RPMI8226 (cell line): ENCODE measurements at regions not wholly inside any gene's neighbourhood (a gene's known extent, or its start where the extent isn't known, plus 50 kb on each side); places are given as distances from the start of the nearest gene placed in this dataset.
"Not testable (repeated sequence)": the region's sequence is repeated elsewhere in the genome, so short reads cannot be mapped to it uniquely, and the experiment has no call there.

Experiments used
- DNase-seq: peaks from one replicate; pipeline ENCODE4 v3.0.0-alpha.2; 2015

DNA sequence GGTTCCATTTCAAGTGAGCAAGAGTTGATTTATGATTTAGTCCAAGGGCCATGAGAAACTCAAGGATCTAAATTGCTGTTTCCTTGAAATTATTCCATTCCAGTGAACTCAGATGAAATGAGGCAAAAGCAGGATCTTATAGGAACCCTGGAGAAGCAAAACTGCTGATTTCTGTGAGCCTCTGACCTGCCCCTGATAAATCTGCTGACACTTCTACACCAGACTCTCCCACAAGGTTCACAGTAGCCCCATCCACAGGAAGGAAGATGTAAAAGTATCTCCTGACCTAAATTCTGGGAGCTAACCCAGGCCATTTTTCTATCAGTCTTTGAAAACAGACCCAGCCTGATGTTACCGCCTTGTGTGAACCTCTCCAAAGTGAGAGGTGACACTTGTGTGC, 987.6 kb upstream of the AUTS2 start:
- DNase-seq, result peak; percentile 34

DNA sequence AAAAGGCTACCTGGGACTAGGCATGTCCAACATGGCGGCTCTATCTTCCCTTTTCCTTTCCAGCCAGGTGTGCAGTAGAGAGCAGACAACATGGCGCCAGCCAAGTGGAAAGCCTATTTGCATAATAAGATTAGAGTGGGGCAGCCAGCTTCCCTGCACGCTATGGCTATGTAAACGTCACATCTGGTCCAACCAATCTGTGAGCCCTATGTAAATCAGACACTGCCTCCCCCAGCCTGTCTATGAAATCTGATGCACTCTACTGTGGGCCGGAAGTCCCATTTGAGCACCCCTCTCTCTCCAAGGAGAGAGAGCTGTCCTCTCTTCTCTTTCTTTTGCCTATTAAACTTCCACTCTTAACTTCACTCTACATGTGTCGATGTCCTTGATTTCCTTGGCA, 984.9 kb upstream of the AUTS2 start:
- DNase-seq, result peak; percentile 61

DNA sequence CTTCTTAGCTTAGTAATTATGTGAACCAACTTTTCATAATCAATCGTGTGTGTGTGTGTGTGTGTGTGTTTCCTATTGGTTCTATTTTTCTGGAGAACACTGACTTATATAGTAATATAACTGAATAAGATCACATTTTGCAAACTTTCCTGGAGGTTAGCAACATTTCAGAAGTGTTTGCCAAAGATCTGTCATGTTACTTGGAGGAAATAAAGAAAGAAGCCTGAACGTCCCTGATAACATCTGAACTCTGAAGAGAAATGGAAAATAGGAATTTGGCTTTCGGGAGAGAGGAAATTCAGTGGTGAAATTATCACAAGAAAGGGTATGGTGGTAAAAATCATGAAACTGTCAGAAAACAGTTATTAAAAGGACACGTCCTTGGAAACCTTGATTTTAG, 984.4 kb upstream of the AUTS2 start:
- DNase-seq, result no peak

DNA sequence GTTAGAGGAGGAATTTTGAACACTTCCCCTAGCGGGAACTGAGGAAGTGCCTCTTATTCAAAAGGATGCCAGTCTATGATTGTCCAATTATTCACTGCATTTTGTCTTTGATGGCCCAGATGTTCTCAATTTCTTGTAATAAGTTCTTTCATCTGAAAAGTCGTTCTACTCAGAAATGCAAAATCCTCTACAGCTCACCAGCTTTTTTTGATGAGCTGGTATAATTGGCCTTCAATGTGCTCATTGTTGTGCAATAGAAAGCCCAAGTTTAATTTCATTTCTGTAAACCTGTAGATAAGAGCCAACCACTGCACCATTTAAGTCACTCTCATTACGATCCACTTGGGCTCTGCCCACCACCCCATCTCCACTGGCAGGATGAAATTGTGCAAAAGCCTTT, 978.7 kb upstream of the AUTS2 start:
- peak; percentile 14 for DNase-seq

DNA sequence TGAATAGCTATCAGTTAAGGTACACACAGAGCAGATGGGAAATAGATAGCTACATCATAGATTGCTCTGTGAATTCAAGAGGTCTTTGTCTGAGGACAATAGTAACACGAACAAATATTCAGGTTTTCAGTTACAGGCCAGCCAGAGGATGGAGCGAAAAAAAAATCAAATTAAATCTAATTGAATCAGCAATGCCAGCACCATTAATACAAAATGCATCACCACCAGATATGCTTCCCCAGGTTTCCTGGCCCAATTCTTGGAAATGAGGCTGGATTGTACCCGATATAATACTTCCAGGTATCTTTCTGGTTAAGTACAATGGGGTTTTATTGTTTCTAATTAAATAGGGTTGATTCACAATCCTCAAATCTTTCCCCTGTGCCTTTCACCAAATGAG, 975.8 kb upstream of the AUTS2 start:
- DNase-seq, result no peak

DNA sequence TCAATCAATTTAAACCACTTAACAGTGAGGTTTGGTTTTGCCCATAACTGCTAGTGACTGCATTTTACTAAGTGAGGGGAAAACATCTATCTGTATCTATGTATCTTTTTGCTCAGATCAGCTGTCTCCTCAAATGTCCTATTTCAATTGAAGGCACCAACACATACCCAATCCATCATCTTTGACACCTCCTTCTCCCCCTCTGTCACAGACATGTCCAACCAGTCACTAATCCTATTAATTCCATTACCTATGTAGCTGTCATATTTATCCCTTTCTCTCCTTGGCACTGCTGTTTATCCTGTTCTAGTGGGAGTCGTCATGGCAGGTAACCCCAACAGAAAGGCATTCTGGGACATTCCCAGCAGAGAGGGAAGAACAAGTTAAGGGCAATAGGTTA, 975.2 kb upstream of the AUTS2 start:
- DNase-seq, result no peak

DNA sequence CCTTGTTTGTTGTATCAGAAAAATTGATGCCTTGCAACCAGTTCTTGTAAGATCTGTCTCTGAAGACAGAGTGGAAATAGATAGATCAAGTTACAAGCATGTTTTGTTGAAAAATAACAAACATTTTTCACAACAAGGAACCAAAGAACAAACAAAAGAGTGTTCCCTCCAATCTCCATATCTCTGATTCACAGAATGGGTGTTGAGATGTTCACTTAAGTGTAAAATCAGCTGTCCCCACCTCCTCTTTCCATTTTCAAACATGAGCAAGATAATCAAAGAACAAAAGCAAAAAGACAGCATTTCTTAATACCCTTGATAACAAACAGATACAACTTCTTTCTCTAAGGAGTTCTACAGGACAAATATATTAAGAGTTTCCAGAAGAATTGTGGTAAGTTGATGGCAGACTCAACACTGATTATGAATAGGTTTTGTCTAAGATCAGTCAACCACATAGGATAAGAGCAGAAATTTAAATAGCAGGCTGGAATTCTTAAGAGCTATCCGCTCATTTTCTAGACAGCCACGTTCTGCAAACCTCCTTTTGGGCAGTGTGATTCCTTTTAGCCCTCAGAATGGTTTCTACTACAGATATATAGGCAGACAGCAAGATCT, 970.9 kb upstream of the AUTS2 start:
- no peak for DNase-seq

DNA sequence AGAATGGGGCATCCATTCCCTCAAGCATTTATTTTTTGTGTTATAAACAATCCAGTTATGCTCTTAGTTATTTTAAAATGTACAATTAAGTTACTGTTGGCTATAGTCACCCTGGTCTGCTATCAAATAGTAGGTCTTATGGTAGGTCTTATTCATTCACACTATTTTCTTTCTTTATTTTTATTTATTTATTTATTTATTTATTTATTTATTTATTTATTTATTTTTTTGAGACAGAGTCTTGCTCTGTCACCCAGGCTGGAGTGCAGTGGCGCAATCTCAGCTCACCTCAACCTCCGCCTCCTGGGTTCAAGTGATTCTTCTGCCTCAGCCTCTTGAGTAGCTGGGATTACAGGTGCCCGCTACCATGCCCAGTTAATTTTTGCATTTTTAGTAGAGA, 967.4 kb upstream of the AUTS2 start:
- not testable (repeated sequence) for DNase-seq

DNA sequence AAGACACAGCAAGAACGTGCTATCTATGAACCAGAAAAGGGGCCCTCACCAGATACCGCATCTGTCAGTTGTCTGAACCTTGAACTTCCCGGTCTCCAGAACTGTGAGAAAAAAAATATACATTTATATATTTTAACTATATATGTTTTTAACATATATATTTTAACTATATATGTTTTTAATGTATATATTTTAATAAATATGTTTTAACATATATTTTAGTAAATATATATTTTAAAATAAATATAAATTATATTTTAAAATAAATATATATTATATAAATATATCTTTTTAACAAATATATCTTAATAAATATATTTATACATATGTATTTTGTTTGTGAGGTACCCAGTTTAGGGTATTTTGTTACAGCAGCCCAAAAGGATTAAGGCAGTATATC, 958.2 kb upstream of the AUTS2 start:
- DNase-seq, result no peak

DNA sequence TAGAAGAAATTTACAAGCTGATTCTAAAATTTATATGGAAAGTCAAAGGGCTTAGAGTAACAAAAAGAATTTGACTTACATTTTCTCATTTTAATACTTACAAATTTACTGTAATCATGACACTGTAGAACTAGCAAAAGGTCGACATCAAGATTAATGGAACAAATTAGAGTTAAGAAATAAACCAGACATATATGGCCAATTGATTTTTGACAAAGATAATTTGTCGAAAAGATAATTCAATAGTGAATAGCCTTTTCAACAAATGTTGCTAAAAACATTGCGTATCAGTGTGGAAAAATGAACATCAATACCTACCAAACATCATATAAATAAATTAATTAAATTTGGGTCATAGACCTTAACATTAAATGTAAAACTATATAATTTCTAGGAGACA, 955.5 kb upstream of the AUTS2 start:
- no peak for DNase-seq

DNA sequence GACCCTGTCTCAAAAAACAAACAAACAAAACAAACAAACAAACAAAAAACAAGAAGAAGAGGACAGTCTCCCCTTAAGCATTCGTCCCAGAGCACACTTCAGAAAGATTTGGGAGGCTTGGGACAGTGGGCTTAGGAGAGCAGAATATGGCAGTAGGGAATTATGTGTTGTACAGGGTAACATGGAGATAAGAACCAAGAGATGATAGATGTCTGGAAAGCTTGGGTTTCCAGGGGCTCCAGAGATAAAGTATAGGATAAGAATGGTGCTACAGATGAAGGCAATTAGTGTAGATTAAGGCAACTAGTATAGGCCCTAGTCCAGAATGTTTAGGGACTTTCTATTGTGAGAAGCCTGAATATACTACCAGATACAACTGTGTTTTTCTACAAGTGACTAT, 934.9 kb upstream of the AUTS2 start:
- DNase-seq, result no peak

DNA sequence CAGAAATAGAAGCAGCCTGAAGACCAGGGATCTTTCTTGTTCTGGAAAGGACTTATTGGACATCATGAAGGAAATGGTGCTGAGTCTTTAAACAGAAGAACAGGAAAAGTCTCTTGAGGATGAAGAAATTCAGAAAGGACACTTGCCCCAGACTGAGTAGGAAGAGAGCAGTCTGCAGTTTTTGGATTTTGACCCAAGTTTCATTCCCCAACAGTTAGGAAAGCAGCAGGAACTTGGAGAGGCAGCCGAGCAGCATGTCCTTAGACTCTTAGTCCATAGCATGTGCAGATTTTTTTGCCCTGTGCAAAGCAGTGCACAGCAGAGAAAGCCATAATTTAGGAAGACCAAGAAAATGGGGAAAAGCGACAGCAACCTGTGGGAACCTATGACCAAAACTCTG, 927.2 kb upstream of the AUTS2 start:
- no peak for DNase-seq

DNA sequence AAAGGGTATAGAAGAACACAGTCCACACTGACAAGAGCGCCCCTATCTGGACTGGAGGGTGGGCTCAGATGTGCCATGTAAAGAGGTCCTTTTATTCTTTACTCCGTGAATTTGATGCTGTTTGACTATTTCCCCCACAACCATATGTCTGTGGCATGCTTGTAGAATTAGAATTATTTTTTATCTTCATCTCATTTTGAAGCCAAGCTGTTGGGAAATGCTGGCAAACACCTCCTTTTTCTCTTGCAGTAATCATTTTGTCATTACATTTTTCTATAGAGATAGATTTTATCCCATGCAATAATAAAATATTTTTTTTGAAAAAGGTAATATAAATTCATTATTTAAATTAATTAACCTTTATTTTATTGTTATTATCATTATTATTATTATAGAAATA, 926.6 kb upstream of the AUTS2 start:
- DNase-seq, result no peak

DNA sequence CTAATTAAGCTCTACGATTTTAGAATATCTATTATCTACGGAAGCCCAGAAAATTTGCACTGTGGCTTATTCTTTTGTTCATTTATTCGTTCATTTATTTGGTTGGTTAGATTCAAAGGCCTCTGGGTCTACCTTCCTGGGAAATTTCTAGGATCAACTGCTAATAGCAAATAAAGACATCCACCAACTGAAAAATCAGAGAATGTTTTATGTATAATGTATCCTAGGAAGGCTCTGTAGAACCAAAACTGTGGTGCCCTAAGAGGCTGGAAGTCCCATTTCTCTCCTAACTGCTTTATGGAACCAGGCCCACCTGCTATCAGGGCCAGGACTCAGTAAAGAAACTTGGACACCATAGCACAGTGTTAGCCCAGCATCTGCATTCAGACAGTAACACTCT, 923.4 kb upstream of the AUTS2 start:
- DNase-seq, result no peak

DNA sequence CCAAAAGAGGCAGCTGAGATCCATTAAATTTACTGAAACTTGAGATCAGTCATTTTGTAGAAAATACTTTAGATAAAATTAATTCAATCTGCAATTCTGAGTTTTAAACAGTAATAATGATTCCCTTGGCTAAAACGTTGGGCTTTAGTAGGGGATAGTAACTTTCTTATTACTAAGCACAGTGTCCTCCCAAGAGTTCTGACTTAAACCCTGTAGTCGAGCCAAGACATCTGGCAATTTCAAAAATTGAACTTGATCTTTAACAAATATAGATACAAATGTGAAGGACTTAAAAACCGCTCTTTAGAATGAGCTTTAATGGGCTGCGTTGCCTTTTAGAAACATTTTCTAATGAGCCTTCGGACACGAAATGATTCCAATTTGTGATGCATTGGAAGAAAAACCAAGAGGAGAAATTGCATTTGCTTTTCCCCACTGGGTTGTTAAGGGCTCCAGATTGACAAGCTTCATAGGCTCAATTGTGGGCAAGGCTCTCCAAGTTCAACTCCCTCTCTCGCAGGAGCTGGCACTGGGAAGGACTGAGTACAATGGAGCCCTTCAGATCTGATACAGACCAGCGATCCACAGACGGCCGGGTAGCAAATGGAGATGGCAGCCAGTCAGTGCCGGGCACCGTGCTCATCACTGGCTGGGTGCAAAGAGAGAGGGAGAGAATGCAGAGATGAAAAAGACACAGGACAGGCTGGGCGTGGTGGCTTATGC, 921.3 kb upstream of the AUTS2 start:
- DNase-seq, result no peak

DNA sequence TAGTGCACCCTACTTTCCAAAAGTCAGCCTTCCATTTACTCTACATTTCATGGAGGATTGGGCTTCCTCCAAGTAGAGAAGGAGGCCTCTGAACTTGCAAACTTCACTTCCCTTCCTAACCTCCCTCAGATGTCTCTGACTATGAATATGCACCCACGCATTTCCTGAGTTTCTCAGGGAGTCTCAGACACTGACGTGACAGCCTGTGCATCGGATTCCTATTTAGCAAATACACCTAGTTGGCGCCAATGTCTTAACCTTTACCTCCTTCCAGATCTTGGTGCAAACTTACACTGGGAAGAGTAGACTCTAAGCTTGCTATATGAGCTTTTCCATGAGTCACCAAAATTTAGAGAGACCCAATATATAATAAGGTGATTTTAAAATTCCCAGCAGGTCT, 920.1 kb upstream of the AUTS2 start:
- DNase-seq, result no peak

DNA sequence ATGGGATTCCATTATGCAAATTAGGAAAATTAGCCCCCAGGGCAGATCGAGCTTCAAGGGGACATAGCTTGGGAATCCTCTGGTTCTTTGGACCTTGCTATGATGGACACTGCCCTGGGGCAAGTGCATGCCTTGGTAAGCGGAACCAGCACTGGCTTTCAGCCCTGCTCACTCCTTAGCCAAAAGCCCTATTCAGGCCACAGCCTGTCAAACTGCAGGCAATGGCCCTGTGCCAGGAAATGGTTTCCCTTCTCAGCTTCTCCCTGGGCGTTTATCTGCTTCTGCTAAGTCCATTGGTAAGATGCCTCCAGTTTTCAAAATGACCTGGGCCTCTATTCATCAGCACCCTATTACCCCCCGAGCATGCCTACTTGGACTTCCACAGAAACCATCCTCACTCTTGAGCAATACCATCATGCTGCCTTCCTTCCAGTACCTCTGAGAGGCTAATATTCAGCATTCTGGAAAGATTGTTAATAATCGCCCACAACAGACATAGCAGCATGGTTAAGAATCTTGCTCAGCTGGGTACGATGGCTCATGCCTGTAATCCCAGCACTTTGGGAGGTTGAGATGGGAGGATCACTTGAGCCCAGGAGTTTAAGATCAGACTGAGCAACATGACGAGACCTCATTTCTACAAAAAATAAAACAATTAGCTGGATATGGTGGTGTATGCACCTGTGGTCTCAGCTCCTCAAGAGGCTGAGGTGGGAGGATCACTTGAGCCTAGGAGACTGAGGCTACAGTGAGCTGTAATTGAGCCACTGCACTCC, 918.6 kb upstream of the AUTS2 start:
- DNase-seq, result peak; percentile 88

DNA sequence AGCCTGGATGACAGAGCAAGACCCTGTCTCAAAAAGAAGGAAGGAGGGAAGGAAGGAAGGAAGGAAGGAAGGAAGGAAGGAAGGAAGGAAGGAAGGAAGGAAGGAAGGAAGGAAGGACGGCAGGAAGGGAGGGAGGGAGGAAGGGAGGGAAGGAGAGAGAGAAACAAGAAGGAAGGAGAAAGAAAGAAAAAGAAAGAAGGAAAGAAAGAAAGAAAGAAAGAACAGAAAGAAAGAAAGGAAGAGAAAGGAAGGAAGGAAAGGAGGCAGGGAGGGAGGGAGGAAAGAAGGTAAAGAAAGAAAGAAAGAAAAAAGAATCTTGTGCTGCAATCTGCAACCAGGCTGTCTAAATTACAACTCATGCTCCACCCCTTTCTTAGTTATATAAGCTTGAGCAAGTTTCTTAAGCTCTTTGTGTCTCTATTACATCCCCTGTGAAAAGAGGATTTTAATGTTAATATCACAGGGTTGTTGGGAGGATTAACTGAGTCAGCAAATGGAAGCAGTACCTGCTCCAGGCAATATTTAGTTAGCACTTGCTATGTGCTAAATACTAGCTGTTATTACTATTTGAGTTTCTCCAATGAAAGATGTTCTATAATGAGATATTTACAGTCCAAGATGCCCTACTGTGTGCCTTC, 917.9 kb upstream of the AUTS2 start:
- no peak for DNase-seq

DNA sequence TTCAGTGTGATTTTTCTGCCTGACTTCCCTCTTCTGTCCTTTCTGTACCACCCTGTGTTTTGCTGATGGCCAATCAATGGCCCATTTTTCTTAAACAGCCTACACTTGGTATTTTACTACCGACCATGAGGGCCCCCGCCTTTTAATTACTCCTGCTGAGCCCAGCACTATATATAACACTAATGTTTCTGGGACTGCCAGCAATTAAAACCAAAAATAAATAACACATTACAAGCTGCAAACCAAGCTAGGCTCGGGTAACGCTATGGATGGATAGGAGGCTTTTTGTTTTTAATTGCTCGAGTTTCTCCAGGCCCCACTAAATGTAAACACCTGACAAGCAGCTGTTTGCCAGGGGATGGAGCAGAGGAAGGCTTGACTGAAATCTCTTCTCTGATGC, 915.4 kb upstream of the AUTS2 start:
- peak; percentile 33 for DNase-seq

DNA sequence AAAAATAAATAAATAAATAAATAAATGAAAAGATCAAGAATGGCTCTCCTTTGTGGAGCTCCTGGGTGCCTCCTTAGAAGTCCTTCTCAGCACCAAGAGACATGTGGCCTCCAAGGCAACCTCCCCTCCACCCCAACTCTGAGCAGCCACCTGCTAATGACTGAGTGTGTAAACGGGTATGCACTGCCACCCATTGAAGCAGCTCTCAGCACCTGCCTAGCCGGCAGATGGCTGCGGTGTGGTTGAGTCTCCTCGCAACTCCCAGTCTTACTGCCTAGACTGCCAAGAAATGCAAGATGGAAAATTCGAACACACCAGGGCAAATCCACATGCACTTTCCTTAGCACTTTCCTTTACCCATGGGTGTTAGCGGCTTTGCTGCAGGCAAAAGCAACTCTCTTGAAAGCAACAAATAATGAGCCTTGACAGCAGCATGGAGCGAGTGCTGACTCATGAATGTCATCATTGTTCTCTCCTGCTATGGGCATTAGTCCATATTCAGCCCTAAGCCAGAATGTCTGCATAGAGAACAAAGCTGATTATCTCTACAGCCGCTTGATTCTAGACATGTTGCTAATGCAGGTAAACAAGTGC, 913.9 kb upstream of the AUTS2 start:
- DNase-seq, result peak; percentile 87

DNA sequence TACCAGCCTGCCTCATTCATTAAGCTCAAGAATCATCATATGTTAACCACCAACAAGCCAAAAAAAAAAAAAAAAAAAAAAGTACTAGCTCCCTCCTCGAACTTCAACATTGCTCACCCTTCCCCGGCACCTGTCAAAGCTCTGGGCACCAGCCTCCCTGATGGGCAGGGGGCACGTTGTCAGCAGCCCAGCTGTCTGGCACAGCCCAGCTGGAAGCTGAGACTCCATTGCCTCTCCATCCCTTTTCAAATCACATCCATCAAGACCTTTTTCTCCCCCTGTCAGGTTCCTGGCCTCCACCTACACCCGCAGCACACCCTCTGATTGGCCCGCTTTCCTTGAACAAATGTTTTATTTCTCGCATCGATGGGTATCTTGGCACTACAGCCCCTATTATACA, 913.3 kb upstream of the AUTS2 start:
- no peak for DNase-seq

DNA sequence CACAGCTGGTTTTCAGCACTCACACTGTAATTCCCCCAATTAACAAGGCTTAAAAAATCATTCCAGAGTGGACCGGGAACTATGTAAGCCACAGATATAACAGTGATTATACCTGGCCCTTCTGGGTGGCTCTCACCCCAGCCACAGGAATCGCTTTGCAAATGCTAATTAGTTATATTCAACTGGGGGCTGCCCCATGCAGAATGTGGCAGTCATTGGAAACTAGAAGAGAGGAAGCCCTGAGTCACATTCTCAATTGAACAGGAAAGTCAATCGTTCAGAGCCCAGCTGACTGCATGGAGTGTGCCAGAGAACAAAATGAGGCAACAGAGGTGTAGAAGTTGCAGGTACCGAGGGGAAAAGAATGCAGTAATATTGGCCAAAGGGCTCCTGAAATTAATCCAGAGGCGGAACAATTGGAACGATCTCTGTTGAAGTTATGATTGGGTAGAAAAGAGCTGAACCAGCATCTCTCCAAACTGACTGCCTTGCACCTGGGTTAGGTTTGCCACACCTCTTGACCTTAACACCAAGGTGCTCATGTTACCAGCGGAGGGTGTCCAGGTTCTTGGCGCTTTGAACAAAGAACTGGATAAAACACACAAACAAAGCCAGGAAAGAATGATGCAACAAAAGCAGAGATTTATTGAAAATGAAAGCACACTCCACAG, 909.7 kb upstream of the AUTS2 start:
- peak; percentile 87 for DNase-seq

DNA sequence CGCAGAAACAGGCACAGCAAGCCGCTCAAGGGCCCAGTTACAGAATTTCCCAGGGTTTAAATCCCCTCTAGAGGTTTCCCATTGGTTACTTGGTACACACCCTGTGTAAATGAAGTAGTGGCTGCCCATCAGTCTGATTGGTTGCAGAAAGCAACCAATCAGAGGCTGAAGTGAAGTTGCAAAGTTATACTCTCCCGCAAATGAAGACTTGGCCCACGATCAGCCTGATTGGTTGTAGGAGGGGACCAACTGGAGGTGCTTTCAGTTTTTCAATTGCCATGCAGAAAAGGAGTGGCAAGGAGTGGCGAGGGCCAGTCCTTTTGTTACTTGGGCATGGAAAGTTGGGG, 909.2 kb upstream of the AUTS2 start:
- DNase-seq, result peak; percentile 85
